WERI-Rb-1 (cell line): ENCODE measurements at regions not wholly inside any gene's neighbourhood (a gene's known extent, or its start where the extent isn't known, plus 50 kb on each side); places are given as distances from the start of the nearest gene placed in this dataset.

Source experiments
- DNase-seq: peaks from one replicate; pipeline ENCODE4 v3.0.0-alpha.2; 2020
- H3K27ac ChIP-seq: fragments of 250-450 bp; sonication (Bioruptor Pico); 2 replicates; pipeline ENCODE4 v1.5.1; 2020; ENCODE audit warnings: mild to moderate bottlenecking, moderate library complexity
- H3K27me3 ChIP-seq: fragments of 250-450 bp; sonication (Bioruptor Pico); 2 replicates; pipeline ENCODE4 v1.5.1; 2021; ENCODE audit warnings: mild to moderate bottlenecking, low read depth, moderate library complexity; ENCODE audit not compliant: insufficient read depth, severe bottlenecking
- H3K36me3 ChIP-seq: fragments of 250-450 bp; sonication (Bioruptor Pico); 2 replicates; pipeline ENCODE4 v1.5.1; 2020; ENCODE audit warnings: mild to moderate bottlenecking, moderate library complexity
- H3K4me3 ChIP-seq: 2 replicates; pipeline ENCODE4 v1.5.1; 2011; ENCODE audit warnings: low read depth, mild to moderate bottlenecking, control low read depth, low read length
- H3K9me3 ChIP-seq: fragments of 250-450 bp; sonication (Bioruptor Pico); 2 replicates; pipeline ENCODE4 v1.5.1; 2021; ENCODE audit warnings: mild to moderate bottlenecking, moderate library complexity; ENCODE audit not compliant: severe bottlenecking
- CTCF ChIP-seq: IDR thresholded peaks from 2 replicates; pipeline ENCODE4 v1.5.1; 2011; ENCODE audit warnings: low read depth, mild to moderate bottlenecking, control low read depth, inconsistent platforms, low read length

GRCh38 chr4:144283526-144283925 is 143.0 kb upstream of the GYPA start:
- no peaks in the 10 kb centered on the region for H3K27me3 ChIP-seq
- no peaks in the 10 kb centered on the region for H3K36me3 ChIP-seq
- no peak overlapping the region for H3K4me3 ChIP-seq
- H3K9me3 ChIP-seq: no peaks in the 10 kb centered on the region
- H3K27ac ChIP-seq: no peak overlapping the region
- DNase-seq: no peak
- no peak for TF ChIP-seq CTCF

GRCh38 chr4:144284026-144284425 is 143.5 kb upstream of the GYPA start:
- no peak for DNase-seq
- Histone ChIP-seq H3K36me3 (no peaks in the 10 kb centered on the region), H3K27me3 (no peaks in the 10 kb centered on the region), H3K4me3 (no peak overlapping the region), H3K9me3 (no peaks in the 10 kb centered on the region), H3K27ac (no peak overlapping the region)
- TF ChIP-seq CTCF: no peak

- H3K36me3 ChIP-seq: no peaks in the 10 kb centered on the region
- DNase-seq: peak; percentile 18
- no peak for TF ChIP-seq CTCF
- H3K27me3 ChIP-seq: no peaks in the 10 kb centered on the region
- H3K27ac ChIP-seq: no peak overlapping the region
- H3K9me3 ChIP-seq: no peaks in the 10 kb centered on the region
- H3K4me3 ChIP-seq: no peak overlapping the region
Measured at GRCh38 chr4:144288011-144288903, 147.7 kb upstream of the GYPA start.

- no peak for DNase-seq
- no peaks in the 10 kb centered on the region for H3K36me3 ChIP-seq
- H3K9me3 ChIP-seq: no peaks in the 10 kb centered on the region
- no peak overlapping the region for H3K4me3 ChIP-seq
- no peak overlapping the region for H3K27ac ChIP-seq
- H3K27me3 ChIP-seq: no peaks in the 10 kb centered on the region
- TF ChIP-seq CTCF: no peak
Measured at GRCh38 chr4:144289667-144290428, 149.3 kb upstream of the GYPA start.

GRCh38 chr4:144291164-144291563 is 150.6 kb upstream of the GYPA start:
- no peaks in the 10 kb centered on the region for H3K9me3 ChIP-seq
- no peak for TF ChIP-seq CTCF
- no peak for DNase-seq
- H3K27ac ChIP-seq: no peak overlapping the region
- H3K4me3 ChIP-seq: no peak overlapping the region
- H3K36me3 ChIP-seq: no peaks in the 10 kb centered on the region
- H3K27me3 ChIP-seq: no peaks in the 10 kb centered on the region
